Activated T-cell treated with anti-CD3 and anti-CD28 coated beads for 24 hours (primary cell): ENCODE measurements at regions not wholly inside any gene's neighbourhood (a gene's known extent, or its start where the extent isn't known, plus 50 kb on each side); places are given as distances from the start of the nearest gene placed in this dataset.

Experiments
- DNase-seq: peaks from one replicate; pipeline ENCODE4 v3.0.0-alpha.2; 2020; ENCODE audit warnings: low read depth

DNA sequence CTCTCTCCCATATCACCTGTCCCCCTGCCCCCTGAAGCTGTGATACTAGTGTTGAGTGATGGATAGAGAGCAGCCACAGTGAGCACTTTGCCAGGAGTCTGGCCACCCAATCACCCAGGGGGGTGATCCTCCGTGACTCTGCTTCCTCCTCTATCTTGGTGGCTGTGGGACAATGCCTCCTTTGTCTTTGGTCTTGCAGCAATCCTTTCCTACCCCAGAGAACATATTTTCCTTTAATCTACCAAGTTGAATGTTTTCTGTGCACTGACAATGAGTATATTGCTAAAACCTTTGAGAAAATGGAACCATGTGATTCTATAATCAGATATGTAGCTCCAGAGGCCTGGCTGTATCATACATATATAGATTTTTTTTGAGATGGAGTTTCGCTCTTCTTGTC, 58.1 kb upstream of the HEPHL1 start:
- DNase-seq: no peak

DNA sequence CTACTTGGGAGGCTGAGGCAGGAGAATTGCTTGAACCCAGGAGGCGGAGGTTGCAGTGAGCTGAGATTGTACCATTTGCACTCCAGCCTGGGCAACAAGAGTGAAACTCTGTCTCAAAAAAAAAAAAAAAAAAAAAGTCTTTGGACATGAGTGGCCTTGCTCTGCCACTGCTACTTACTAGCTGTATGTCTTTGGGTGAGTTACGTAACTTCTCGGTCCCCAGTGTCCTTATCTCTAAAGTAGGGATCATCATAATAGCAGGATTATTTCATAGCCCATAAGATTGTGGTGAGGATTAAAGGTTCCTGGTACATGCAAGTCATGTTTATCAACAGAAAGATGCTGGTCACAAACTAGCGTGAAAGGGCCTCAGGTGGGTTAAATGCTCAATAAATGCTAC, 53.9 kb upstream of the HEPHL1 start:
- no peak for DNase-seq

GRCh38 chr11:93967944-93968343, 53.2 kb upstream of the HEPHL1 start:
- DNase-seq: no peak

DNA sequence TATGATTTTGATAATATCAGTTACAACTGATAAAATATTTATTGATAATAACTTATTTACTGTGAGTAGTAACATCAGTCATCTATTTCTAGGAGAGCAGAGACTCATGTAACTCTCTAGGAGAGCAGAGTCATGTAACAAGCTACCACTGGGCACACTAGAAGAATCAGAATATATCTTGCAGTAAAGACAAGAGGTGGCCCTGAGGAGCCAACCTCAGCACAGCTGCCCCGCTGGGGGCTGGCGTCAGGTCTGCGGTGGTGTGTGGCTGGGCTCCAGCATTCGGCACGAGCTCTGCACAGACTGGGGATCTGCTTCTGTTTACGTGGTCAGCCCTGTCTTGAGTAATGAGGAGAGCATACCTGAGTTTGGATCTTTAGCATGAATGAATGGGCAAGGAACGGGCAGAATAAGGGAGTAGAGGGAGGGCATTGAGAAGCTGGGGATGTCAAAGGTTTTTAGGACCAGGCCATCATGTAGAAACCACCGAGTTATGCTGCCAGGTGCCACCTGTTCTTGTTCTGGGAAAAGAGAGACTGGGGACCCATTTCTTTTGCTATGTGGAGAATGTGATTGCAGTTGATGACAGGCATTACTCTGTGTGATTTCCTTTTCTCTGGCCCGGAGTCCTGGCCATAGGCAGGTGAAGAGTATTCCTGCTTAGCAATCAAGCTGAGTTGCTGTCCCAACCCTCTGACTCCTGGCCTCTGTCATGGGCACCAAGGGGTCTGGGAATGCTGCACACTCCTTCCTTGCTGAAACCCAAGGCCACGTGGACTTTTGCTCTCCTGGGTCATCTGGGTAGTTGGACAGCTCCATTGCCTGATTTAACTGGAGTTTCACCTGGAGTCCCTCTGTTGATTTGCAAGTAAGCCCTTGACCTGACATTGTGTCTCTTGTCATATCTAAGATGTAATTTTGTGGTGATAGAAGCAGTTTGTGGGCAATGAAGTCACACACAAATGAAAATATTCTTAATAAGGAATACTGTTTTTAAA, 50.9 kb upstream of the HEPHL1 start:
- no peak for DNase-seq
